PC-9 (cell line): ENCODE measurements at regions not wholly inside any gene's neighbourhood (a gene's known extent, or its start where the extent isn't known, plus 50 kb on each side); places are given as distances from the start of the nearest gene placed in this dataset.

Source experiments
- EZH2 ChIP-seq: fragments of 200-600 bp; sonication (generic); IDR thresholded peaks from 2 replicates; pipeline ENCODE4 v1.8.0; 2017; ENCODE audit warnings: antibody characterized with exemption, low read depth
- TF ChIP-seq, protein P1 (sequence below): fragments of 200-600 bp; sonication (generic); conservative IDR thresholded peaks from 2 replicates; pipeline ENCODE4 v1.6.1; 2017; ENCODE audit warnings: mixed run types, antibody characterized with exemption, mild to moderate bottlenecking, moderate library complexity

DNA sequence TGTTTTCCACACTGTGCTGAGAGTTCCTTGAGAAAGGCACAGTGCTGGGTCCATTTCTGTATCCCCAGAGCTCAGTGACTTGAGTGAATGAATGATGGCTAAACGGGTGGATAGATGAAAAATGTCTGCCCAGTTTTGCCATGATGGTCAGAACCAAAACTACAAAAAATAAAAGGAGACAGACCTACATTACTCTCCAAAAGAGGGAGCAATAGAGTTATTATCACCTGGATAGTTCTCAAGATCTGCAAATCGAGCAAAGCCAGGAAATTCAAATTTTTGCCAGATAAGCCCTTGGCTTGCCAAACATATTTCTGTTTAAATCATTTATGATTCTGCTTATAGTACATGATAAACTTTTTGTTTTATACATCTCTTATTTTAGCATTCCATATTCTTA lies 214.2 kb upstream of the ZNF462 start:
- TF ChIP-seq, protein P1, sequence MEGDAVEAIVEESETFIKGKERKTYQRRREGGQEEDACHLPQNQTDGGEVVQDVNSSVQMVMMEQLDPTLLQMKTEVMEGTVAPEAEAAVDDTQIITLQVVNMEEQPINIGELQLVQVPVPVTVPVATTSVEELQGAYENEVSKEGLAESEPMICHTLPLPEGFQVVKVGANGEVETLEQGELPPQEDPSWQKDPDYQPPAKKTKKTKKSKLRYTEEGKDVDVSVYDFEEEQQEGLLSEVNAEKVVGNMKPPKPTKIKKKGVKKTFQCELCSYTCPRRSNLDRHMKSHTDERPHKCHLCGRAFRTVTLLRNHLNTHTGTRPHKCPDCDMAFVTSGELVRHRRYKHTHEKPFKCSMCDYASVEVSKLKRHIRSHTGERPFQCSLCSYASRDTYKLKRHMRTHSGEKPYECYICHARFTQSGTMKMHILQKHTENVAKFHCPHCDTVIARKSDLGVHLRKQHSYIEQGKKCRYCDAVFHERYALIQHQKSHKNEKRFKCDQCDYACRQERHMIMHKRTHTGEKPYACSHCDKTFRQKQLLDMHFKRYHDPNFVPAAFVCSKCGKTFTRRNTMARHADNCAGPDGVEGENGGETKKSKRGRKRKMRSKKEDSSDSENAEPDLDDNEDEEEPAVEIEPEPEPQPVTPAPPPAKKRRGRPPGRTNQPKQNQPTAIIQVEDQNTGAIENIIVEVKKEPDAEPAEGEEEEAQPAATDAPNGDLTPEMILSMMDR, result peak; percentile 32; the same call in 1 of the 2 replicates
- TF ChIP-seq EZH2, result no peak
